OCI-LY1 (cell line): ENCODE measurements at regions not wholly inside any gene's neighbourhood (a gene's known extent, or its start where the extent isn't known, plus 50 kb on each side); places are given as distances from the start of the nearest gene placed in this dataset.

Source experiments
- H2AFZ ChIP-seq: fragments of 200-600 bp; sonication (generic), shearing (Covaris generic); 2 replicates; pipeline ENCODE4 v1.6.0; 2014; ENCODE audit warnings: antibody characterized with exemption, mild to moderate bottlenecking, low read length
- H3F3A ChIP-seq: fragments of 200-600 bp; sonication (generic), shearing (Covaris generic); 2 replicates; pipeline ENCODE4 v1.6.0; 2014; ENCODE audit warnings: mild to moderate bottlenecking, antibody characterized with exemption, low read length, moderate library complexity; ENCODE audit not compliant: insufficient read depth
- H3K27ac ChIP-seq: fragments of 200-600 bp; sonication (generic); 2 replicates; pipeline ENCODE4 v1.5.1; 2014; ENCODE audit warnings: low read length, mixed run types, mild to moderate bottlenecking, low read depth; ENCODE audit not compliant: poor library complexity, severe bottlenecking
- H3K27me3 ChIP-seq: fragments of 200-600 bp; sonication (generic); 2 replicates; pipeline ENCODE4 v1.6.0; 2014; ENCODE audit warnings: antibody characterized with exemption, mild to moderate bottlenecking, low read length, moderate library complexity; ENCODE audit not compliant: insufficient read depth
- H3K36me3 ChIP-seq: fragments of 200-600 bp; sonication (generic); 2 replicates; pipeline ENCODE4 v1.6.1; 2014; ENCODE audit warnings: mild to moderate bottlenecking, antibody characterized with exemption, low read length, moderate library complexity, mixed read lengths; ENCODE audit not compliant: insufficient read depth
- H3K4me1 ChIP-seq: fragments of 200-600 bp; sonication (generic); 2 replicates; pipeline ENCODE4 v1.5.1; 2014; ENCODE audit warnings: mild to moderate bottlenecking, low read length, moderate library complexity; ENCODE audit not compliant: insufficient read depth, severe bottlenecking
- H3K4me2 ChIP-seq: fragments of 200-600 bp; sonication (generic), shearing (Covaris generic); 2 replicates; pipeline ENCODE4 v1.6.1; 2014; ENCODE audit warnings: low read length
- H3K4me3 ChIP-seq: fragments of 200-600 bp; sonication (generic); 2 replicates; pipeline ENCODE4 v1.5.1; 2014; ENCODE audit warnings: low read length, low read depth, mild to moderate bottlenecking, mixed read lengths; ENCODE audit not compliant: poor library complexity, severe bottlenecking
- H3K79me2 ChIP-seq: fragments of 200-600 bp; shearing (Covaris generic); 2 replicates; pipeline ENCODE4 v1.6.1; 2016; ENCODE audit warnings: mixed run types, low read length, mixed read lengths; ENCODE audit not compliant: insufficient read depth
- H3K9ac ChIP-seq: fragments of 200-600 bp; sonication (generic), shearing (Covaris generic); 2 replicates; pipeline ENCODE4 v1.6.1; 2014; ENCODE audit warnings: mild to moderate bottlenecking, low read length, mixed read lengths
- H3K9me2 ChIP-seq: fragments of 200-600 bp; sonication (generic), shearing (Covaris generic); 2 replicates; pipeline ENCODE4 v1.6.1; 2014; ENCODE audit warnings: low read depth, mild to moderate bottlenecking, low read length, mixed read lengths
- H3K9me3 ChIP-seq: fragments of 200-600 bp; shearing (Covaris generic); 2 replicates; pipeline ENCODE4 v1.6.1; 2014; ENCODE audit warnings: low read length, mixed read lengths
- H4K20me1 ChIP-seq: fragments of 200-600 bp; sonication (generic), shearing (Covaris generic); 2 replicates; pipeline ENCODE4 v1.6.0; 2016; ENCODE audit warnings: mild to moderate bottlenecking, low read length; ENCODE audit not compliant: insufficient read depth
- EZH2 ChIP-seq: fragments of 200-600 bp; sonication (generic), shearing (Covaris generic); IDR thresholded peaks from 2 replicates; pipeline ENCODE4 v1.8.0; 2017; ENCODE audit warnings: borderline replicate concordance, mixed run types, mild to moderate bottlenecking, antibody characterized with exemption, low read length, moderate library complexity, mixed read lengths
- TF ChIP-seq, protein P1 (sequence below): fragments of 200-600 bp; sonication (generic), shearing (Covaris generic); IDR thresholded peaks from 2 replicates; pipeline ENCODE4 v1.5.1; 2017; ENCODE audit warnings: mild to moderate bottlenecking, antibody characterized with exemption, low read length, moderate library complexity, mixed read lengths

DNA sequence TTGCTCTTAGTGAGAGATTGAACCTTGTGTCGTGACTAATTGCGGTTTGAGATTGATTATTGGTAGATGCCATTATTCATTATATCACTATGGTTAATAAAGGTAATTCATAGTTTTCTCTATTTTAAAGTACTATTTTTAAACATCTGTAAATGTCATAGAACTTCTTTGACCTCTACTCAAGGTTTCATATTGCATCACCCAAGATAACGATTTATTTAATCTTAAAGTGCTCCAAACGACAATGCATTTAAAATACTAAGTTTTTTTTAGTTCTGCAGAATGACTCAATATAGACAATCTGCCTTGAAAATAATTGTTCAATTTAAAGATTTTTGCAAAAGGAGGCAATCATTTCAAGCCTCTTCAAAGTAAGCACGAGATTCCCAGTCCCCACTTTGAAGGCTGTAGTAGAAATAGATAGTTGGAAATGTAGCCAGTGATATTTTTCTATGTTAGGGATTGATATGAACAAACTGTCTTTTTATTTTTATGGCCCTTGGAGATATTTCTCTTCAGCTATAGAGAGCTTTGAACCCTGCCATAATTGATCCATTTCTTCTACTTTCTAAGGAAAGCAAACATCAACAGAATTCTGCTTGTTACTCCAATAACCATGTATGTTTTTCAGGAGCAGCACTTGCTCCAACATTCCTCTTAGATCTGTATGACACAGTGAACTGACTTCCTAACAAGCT is 114.2 kb upstream of the PALMD start:
- no peak overlapping the region for H3K27ac ChIP-seq
- no peaks in the 10 kb centered on the region for H3K79me2 ChIP-seq
- no peaks in the 10 kb centered on the region for H3K27me3 ChIP-seq
- H3K4me2 ChIP-seq: no peak overlapping the region
- no peak overlapping the region for H3K4me3 ChIP-seq
- no peak overlapping the region for H2AFZ ChIP-seq
- H3K9me3 ChIP-seq: no peaks in the 10 kb centered on the region
- H3K4me1 ChIP-seq: no peaks in the 10 kb centered on the region
- H3K9ac ChIP-seq: no peak overlapping the region
- no peaks in the 10 kb centered on the region for H3K36me3 ChIP-seq
- no peaks in the 10 kb centered on the region for H3F3A ChIP-seq
- H4K20me1 ChIP-seq: no peaks in the 10 kb centered on the region
- H3K9me2 ChIP-seq: no peaks in the 10 kb centered on the region
- no peak for TF ChIP-seq EZH2
- TF ChIP-seq, protein P1, sequence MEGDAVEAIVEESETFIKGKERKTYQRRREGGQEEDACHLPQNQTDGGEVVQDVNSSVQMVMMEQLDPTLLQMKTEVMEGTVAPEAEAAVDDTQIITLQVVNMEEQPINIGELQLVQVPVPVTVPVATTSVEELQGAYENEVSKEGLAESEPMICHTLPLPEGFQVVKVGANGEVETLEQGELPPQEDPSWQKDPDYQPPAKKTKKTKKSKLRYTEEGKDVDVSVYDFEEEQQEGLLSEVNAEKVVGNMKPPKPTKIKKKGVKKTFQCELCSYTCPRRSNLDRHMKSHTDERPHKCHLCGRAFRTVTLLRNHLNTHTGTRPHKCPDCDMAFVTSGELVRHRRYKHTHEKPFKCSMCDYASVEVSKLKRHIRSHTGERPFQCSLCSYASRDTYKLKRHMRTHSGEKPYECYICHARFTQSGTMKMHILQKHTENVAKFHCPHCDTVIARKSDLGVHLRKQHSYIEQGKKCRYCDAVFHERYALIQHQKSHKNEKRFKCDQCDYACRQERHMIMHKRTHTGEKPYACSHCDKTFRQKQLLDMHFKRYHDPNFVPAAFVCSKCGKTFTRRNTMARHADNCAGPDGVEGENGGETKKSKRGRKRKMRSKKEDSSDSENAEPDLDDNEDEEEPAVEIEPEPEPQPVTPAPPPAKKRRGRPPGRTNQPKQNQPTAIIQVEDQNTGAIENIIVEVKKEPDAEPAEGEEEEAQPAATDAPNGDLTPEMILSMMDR: no peak

DNA sequence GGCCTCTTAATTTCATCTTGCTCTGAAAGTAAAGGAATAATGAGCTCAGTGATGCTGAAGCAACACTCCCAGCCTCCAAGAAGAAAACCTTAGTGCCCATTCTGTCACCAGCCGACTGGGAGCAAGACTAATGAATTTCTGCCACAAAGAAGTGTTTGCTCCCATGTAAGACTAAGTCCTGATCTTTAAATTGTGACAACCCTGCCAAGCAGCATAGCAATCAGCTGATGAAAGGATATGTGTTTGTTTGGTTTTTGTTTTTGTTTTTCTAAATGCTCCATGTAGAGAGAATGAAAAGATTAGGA is 113.7 kb upstream of the PALMD start:
- H2AFZ ChIP-seq: no peak overlapping the region
- H3K4me2 ChIP-seq: no peak overlapping the region

DNA sequence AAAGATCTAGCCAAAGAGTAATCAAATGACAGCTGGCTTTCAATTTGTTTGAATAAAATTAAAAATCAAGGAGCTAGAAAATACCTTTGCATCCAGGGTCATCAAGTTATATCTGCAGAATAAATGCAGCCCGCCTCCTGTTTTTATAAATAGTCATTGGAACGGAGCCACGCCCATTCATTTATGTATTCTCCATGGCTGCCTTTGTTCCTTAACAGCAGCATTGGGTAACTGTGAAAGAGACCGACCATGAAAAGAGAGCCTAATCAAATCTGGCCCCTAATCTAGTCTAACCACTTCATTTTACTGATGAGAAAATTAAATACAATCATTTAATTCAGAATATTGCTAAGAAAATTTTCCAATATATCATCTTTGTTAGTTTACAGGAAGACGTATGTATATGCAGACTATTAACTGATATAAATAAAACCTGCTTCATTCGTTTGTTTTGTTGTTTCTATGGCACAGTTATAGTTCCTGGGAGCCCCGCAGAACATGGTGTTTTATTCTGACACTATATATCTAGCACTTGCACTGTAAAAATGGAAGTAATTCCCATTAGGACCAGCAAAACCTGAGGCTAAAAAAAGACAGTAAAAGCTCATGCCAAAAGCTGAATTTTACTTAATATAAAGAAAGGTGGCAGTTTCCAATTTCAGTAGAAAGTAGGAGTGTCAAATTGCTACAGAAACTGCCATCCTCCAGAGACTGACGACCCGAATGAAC is 111.8 kb upstream of the PALMD start:
- H3K79me2 ChIP-seq: no peaks in the 10 kb centered on the region
- H3K9me3 ChIP-seq: no peaks in the 10 kb centered on the region
- H3K4me2 ChIP-seq: no peak overlapping the region
- no peak overlapping the region for H3K9ac ChIP-seq
- H3K27me3 ChIP-seq: no peaks in the 10 kb centered on the region
- no peaks in the 10 kb centered on the region for H3K9me2 ChIP-seq
- H3K4me3 ChIP-seq: no peak overlapping the region
- H3F3A ChIP-seq: no peaks in the 10 kb centered on the region
- TF ChIP-seq, protein P1: no peak
- no peak overlapping the region for H2AFZ ChIP-seq
- no peak overlapping the region for H3K27ac ChIP-seq
- H4K20me1 ChIP-seq: no peaks in the 10 kb centered on the region
- no peaks in the 10 kb centered on the region for H3K4me1 ChIP-seq
- no peaks in the 10 kb centered on the region for H3K36me3 ChIP-seq

More for the DNA sequence above, 113.7 kb upstream of the PALMD start:
- Histone ChIP-seq H4K20me1 (no peaks in the 10 kb centered on the region), H3K9ac (no peak overlapping the region), H3K9me3 (no peaks in the 10 kb centered on the region), H3F3A (no peaks in the 10 kb centered on the region), H3K27me3 (no peaks in the 10 kb centered on the region), H3K36me3 (no peaks in the 10 kb centered on the region), H3K4me3 (no peak overlapping the region), H3K79me2 (no peaks in the 10 kb centered on the region), H3K27ac (no peak overlapping the region), H3K9me2 (no peaks in the 10 kb centered on the region), H3K4me1 (no peaks in the 10 kb centered on the region)
- no peak for TF ChIP-seq EZH2
- TF ChIP-seq, protein P1: no peak
